Germinal center (tissue), 1 donor: ENCODE measurements at regions not wholly inside any gene's neighbourhood (a gene's known extent, or its start where the extent isn't known, plus 50 kb on each side); places are given as distances from the start of the nearest gene placed in this dataset.

Source experiments
- DNase-seq: peaks from one replicate; pipeline ENCODE4 v3.0.0; 2012; ENCODE audit warnings: mixed read lengths, low spot score

DNA sequence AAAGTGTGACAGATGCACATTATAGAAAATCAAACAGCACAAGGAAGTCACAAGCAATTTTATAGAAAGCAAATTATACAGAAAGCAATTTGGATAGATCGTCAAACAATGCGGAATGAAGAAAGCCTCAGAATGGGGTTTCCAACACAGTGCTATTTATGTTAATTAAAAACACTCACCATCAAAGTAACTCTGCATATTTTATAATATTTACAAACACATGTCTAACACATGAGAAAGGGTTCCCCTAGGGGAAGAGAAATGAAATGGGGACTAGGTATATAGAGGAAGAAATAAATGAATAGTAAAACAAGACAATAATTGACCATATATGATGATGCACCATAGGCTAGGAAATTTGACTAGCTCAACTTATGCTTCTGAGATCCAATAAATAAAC lies 171.2 kb upstream of the XYLT1 start:
- no peak for DNase-seq

DNA sequence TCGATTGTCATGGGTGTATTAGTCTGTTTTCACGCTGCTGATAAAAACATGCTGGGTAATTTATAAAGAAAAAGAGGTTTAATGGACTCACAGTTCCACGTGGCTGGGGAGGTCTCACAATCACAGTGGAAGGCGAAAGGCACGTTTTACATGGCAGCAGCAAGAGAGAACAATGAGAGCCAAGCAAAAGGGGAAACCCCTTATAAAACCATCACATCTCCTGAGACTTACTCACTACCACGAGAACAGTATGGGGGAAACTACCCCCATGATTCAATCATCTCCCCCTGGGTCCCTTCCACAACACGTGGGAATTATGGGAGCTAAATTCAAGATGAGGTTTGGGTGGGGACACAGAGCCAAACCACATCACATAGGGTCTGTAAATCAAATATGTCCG lies 167.4 kb upstream of the XYLT1 start:
- DNase-seq, result no peak

- no peak for DNase-seq
Measured at GRCh38 chr16:17635183-17635582, 164.4 kb upstream of the XYLT1 start.

- no peak for DNase-seq
Measured at GRCh38 chr16:17633181-17633951, 162.6 kb upstream of the XYLT1 start.

- no peak for DNase-seq
Measured at GRCh38 chr16:17632667-17633066, 161.9 kb upstream of the XYLT1 start.

- DNase-seq, result no peak
Measured at GRCh38 chr16:17629936-17630335, 159.2 kb upstream of the XYLT1 start.

- no peak for DNase-seq
Measured at GRCh38 chr16:17628983-17629382, 158.2 kb upstream of the XYLT1 start.

- no peak for DNase-seq
Measured at GRCh38 chr16:17622366-17622765, 151.6 kb upstream of the XYLT1 start.

- no peak for DNase-seq
Measured at GRCh38 chr16:17619261-17619660, 148.5 kb upstream of the XYLT1 start.

DNA sequence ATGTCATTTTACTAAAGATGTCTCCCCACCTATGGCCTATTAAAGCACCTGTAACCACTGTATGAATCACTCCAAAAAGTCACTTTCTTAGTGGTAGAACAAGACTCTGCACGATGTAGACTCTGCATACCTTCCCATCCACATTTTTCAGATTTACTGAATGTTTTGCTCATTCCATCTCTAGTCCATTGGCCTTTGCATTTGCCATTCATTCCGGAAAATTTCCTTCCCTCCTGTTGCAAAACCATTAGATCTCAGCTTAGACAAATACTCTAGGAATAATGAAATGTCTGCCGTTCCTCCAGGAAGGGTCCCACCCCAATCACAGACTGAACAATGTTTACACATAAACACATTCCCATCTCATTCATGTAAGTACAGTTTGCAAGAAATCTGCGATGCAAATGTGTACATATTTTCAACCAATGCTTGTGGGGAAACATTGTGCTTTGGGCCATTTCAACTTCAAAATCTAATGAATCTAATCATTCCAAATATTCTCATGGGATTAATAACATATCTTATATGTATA lies 146.3 kb upstream of the XYLT1 start:
- DNase-seq, result no peak

GRCh38 chr16:17612336-17612735 lies 141.6 kb upstream of the XYLT1 start:
- DNase-seq, result no peak

DNA sequence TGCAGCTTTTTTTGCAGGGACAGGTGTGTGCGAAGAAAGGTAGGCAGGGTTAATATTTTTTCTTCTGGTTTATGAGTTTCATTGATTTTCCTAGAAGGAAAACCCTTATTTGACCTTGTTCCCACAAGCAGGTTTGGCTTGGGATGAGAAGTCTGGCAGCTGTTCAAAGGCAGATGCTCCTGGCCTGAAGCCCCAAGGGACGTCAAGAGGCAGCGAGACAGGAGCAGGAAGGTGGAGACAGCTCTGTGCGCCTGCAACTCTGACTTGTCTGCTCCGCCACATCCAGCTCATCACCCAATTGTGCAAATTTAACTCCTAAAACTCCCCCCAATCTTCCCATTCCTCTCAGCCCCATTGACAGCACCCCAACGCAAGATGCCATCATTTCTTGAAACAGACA lies 136.8 kb upstream of the XYLT1 start:
- DNase-seq, result no peak

GRCh38 chr16:17607075-17607509 lies 136.3 kb upstream of the XYLT1 start:
- no peak for DNase-seq

DNA sequence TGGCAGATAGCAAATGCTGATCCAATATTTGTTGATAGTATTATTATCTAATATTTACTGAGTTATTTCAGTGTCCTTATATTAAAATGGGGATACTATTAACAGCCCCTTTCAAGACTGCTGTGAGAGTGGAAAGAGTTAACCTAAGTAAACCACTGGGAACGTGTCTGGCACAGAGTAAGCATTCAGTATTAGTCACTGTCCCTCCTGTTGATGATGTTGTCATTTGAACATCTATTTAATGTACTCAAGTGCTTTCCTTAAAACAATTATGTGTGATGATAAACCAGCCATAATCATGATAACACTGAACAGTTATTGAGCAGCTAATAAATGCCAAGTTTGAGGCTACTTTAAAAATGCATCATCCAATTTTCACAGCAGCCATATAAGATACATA lies 135.7 kb upstream of the XYLT1 start:
- DNase-seq, result no peak

- no peak for DNase-seq
Measured at GRCh38 chr16:17605784-17606183, 135.0 kb upstream of the XYLT1 start.

- DNase-seq, result no peak
Measured at GRCh38 chr16:17603626-17604025, 132.9 kb upstream of the XYLT1 start.

DNA sequence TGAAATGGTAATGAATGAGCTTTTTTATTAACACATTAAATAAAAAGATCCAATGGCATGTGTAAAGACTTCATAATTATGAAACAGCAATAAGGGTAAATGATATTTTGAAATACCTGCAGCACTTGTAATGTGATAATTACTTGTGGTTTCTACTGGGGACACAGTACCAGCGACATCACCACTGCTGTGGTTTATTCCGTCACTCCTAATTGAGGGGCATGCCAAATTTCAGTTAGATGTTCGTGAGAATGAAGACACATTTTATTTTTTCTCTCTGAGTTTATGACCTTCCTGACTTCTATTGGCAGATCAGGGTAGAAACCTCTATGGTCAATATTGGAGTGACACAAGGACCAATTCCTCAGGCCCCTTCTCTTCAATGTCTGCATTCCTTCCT lies 131.9 kb upstream of the XYLT1 start:
- no peak for DNase-seq

DNA sequence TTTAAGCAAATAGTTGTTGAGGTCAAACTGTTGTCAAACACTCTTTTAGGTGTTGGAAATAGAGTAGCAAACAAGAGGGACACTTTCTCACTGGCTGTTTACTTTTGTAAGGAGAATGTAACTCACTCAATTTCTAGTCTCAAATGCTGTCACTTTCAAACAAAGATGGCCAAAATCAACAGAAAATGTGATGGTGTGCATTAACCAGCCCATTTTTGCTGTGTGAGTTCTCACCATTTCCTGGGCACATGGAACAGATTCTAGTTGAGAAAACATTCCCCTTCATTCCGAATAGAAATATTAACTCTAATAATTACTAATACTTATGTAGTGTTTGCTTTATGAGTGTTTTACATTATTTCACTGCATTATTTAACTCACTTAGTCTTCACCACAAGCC lies 128.2 kb upstream of the XYLT1 start:
- no peak for DNase-seq

GRCh38 chr16:17591655-17592405 lies 121.1 kb upstream of the XYLT1 start:
- no peak for DNase-seq

- no peak for DNase-seq
Measured at GRCh38 chr16:17590711-17591654, 120.2 kb upstream of the XYLT1 start.

GRCh38 chr16:17589898-17590297 lies 119.1 kb upstream of the XYLT1 start:
- no peak for DNase-seq

- no peak for DNase-seq
Measured at GRCh38 chr16:17585449-17586074, 114.8 kb upstream of the XYLT1 start.
